NCI-H82 treated with DMSO at 0.1 percent for 48 hours (cell line): ENCODE measurements at regions not wholly inside any gene's neighbourhood (a gene's known extent, or its start where the extent isn't known, plus 50 kb on each side); places are given as distances from the start of the nearest gene placed in this dataset.
"Not testable (repeated sequence)": the region's sequence is repeated elsewhere in the genome, so short reads cannot be mapped to it uniquely, and the experiment has no call there.

Experiments
- DNase-seq: peaks from one replicate; lab custom pipeline; 2025; ENCODE audit not compliant: unreplicated experiment; lab: John Stamatoyannopoulos, UW

- DNase-seq: no peak
These were observed 815.0 kb upstream of the ID2 start for GRCh38 chr2:7866825-7867224.

- DNase-seq: no peak
These were observed 814.0 kb upstream of the ID2 start for GRCh38 chr2:7867867-7868266.

- DNase-seq: no peak
These were observed 813.0 kb upstream of the ID2 start for GRCh38 chr2:7868836-7869235.

GRCh38 chr2:7876445-7876844 is 805.4 kb upstream of the ID2 start:
- not testable (repeated sequence) for DNase-seq

GRCh38 chr2:7878266-7878665 is 803.6 kb upstream of the ID2 start:
- not testable (repeated sequence) for DNase-seq

- no peak for DNase-seq
These were observed 802.9 kb upstream of the ID2 start for GRCh38 chr2:7878786-7879482.

GRCh38 chr2:7879483-7879835 is 802.4 kb upstream of the ID2 start:
- no peak for DNase-seq

- DNase-seq: no peak
These were observed 801.7 kb upstream of the ID2 start for GRCh38 chr2:7880126-7880525.

GRCh38 chr2:7880566-7880965 is 801.3 kb upstream of the ID2 start:
- no peak for DNase-seq

- DNase-seq: no peak
These were observed 800.8 kb upstream of the ID2 start for GRCh38 chr2:7881063-7881462.

- no peak for DNase-seq
These were observed 800.4 kb upstream of the ID2 start for GRCh38 chr2:7881466-7881865.

- no peak for DNase-seq
These were observed 799.6 kb upstream of the ID2 start for GRCh38 chr2:7882296-7882695.

GRCh38 chr2:7884338-7884737 is 797.5 kb upstream of the ID2 start:
- DNase-seq: no peak

- no peak for DNase-seq
These were observed 795.2 kb upstream of the ID2 start for GRCh38 chr2:7886666-7887065.

- DNase-seq: peak; percentile 23
These were observed 794.4 kb upstream of the ID2 start for GRCh38 chr2:7887441-7887840.

- DNase-seq: no peak
These were observed 793.0 kb upstream of the ID2 start for GRCh38 chr2:7888876-7889275.

- DNase-seq: no peak
These were observed 790.5 kb upstream of the ID2 start for GRCh38 chr2:7891312-7891711.

GRCh38 chr2:7895289-7895688 is 786.6 kb upstream of the ID2 start:
- no peak for DNase-seq

- DNase-seq: no peak
These were observed 784.8 kb upstream of the ID2 start for GRCh38 chr2:7896940-7897487.

- DNase-seq: no peak
These were observed 782.6 kb upstream of the ID2 start for GRCh38 chr2:7899241-7899640.

GRCh38 chr2:7899923-7900322 is 781.9 kb upstream of the ID2 start:
- DNase-seq: no peak

GRCh38 chr2:7900593-7900992 is 781.3 kb upstream of the ID2 start:
- DNase-seq: no peak

- no peak for DNase-seq
These were observed 779.5 kb upstream of the ID2 start for GRCh38 chr2:7902251-7902765.
